ENCODE measurements at regions not wholly inside any gene's neighbourhood (a gene's known extent, or its start where the extent isn't known, plus 50 kb on each side); places are given as distances from the start of the nearest gene placed in this dataset.

GRCh38 chr7:67407392-67408071, 410.9 kb downstream of the TYW1 start:
- Histone ChIP-seq H3K27me3 (no peaks in the 10 kb centered on the region), H3K36me3 (no peaks in the 10 kb centered on the region), H3K9me3 (no peaks in the 10 kb centered on the region), H3K4me1 (no peaks in the 10 kb centered on the region), H3K27ac (no peak overlapping the region), H3K4me3 (no peak overlapping the region)
- WGBS, 2 donors = 76 to 78% methylated on average over 9 of the region's 9 CpGs
- no peak for DNase-seq
- intact Hi-C loops (cut with DNase I) = no loop called here
- FAIRE-seq = no peak
- ATAC-seq = no peak
- no peak for TF ChIP-seq CTCF (IDR thresholded peaks at IDR 0.05)

- FAIRE-seq (no peak), DNase-seq (no peak), ATAC-seq (no peak)
- Histone ChIP-seq H3K9me3 (no peaks in the 10 kb centered on the region), H3K4me3 (no peak overlapping the region), H3K36me3 (no peaks in the 10 kb centered on the region), H3K27ac (no peak overlapping the region), H3K27me3 (no peaks in the 10 kb centered on the region), H3K4me1 (no peaks in the 10 kb centered on the region)
- TF ChIP-seq CTCF (IDR thresholded peaks at IDR 0.05) = no peak
- intact Hi-C loops (cut with DNase I) = no loop called here
Measured at GRCh38 chr7:67408109-67408508, 411.5 kb downstream of the TYW1 start.

- intact Hi-C loops (cut with DNase I) = no loop called here
- Histone ChIP-seq H3K4me3 (no peak overlapping the region), H3K9me3 (no peaks in the 10 kb centered on the region), H3K27ac (no peak overlapping the region), H3K36me3 (no peaks in the 10 kb centered on the region), H3K27me3 (no peaks in the 10 kb centered on the region), H3K4me1 (no peaks in the 10 kb centered on the region)
- TF ChIP-seq CTCF (IDR thresholded peaks at IDR 0.05) = no peak
- DNase-seq (no peak), FAIRE-seq (no peak), ATAC-seq (no peak)
- WGBS, 2 donors = 34 to 48% methylated on average over 3 of the region's 3 CpGs
Measured at GRCh38 chr7:67413670-67414069, 417.0 kb downstream of the TYW1 start.

GRCh38 chr7:67414858-67415257, 418.2 kb downstream of the TYW1 start:
- H3K27me3 ChIP-seq = no peaks in the 10 kb centered on the region
- no peak for TF ChIP-seq CTCF (IDR thresholded peaks at IDR 0.05)
- no peak overlapping the region for H3K4me3 ChIP-seq
- DNase-seq (no peak), FAIRE-seq (no peak), ATAC-seq (no peak)
- no peak overlapping the region for H3K27ac ChIP-seq
- no peaks in the 10 kb centered on the region for H3K9me3 ChIP-seq
- intact Hi-C loops (cut with DNase I) = no loop called here
- 73 to 83% methylated on average over 6 of the region's 6 CpGs for WGBS, 2 donors
- H3K4me1 ChIP-seq = no peaks in the 10 kb centered on the region
- H3K36me3 ChIP-seq = no peaks in the 10 kb centered on the region

GRCh38 chr7:67422601-67423000, 426.0 kb downstream of the TYW1 start:
- H3K9me3 ChIP-seq = no peaks in the 10 kb centered on the region
- H3K4me3 ChIP-seq = no peak overlapping the region
- WGBS, 2 donors = 72 to 79% methylated on average over 7 of the region's 7 CpGs
- no peak overlapping the region for H3K27ac ChIP-seq
- no peak for FAIRE-seq
- H3K27me3 ChIP-seq = no peaks in the 10 kb centered on the region
- intact Hi-C loops (cut with DNase I) = no loop called here
- H3K4me1 ChIP-seq = no peaks in the 10 kb centered on the region
- TF ChIP-seq CTCF (IDR thresholded peaks at IDR 0.05) = no peak
- no peak for DNase-seq
- no peaks in the 10 kb centered on the region for H3K36me3 ChIP-seq
- ATAC-seq = no peak

Measured in pancreas (tissue), 10 donors.